Lower leg skin (tissue), 4 donors: ENCODE measurements at regions not wholly inside any gene's neighbourhood (a gene's known extent, or its start where the extent isn't known, plus 50 kb on each side); places are given as distances from the start of the nearest gene placed in this dataset.

ENCODE experiments used
- DNase-seq, 2 donors: peaks; one replicate each; pipeline ENCODE4 v3.0.0-alpha.2; 2019; ENCODE audit warnings: low spot score in 2 of 2
- H3K4me3 ChIP-seq: fragments of 200-600 bp; sonication (generic); 2 replicates; pipeline ENCODE4 v1.5.1; 2017; ENCODE audit warnings: mild to moderate bottlenecking, low read depth; ENCODE audit not compliant: poor library complexity, severe bottlenecking
- CTCF ChIP-seq, 3 donors: fragments of 450-650 bp; IDR thresholded peaks; one replicate each; pipeline ENCODE4 v1.5.1; 2016; ENCODE audit warnings: antibody characterized with exemption in 3 of 3, mild to moderate bottlenecking in 3 of 3, moderate library complexity in 2 of 3
- POLR2A ChIP-seq, 2 donors: fragments of 450-650 bp; IDR thresholded peaks; one replicate each; pipeline ENCODE4 v1.6.1; 2016 to 2017; ENCODE audit warnings: antibody characterized with exemption in 2 of 2, mild to moderate bottlenecking in 1 of 2, moderate library complexity in 1 of 2
- WGBS, 2 donors: methylation state at CpG; one replicate each; pipeline ENCODE4 v1.1.5; 2018; 5-methylcytosine and 5-hydroxymethylcytosine counted together
- intact Hi-C: fragments of 100-400 bp; cut with DNase I; formaldehyde crosslinking; loops from one replicate; pipeline ENCODE4 v1.15.0; 2023; ENCODE audit warnings: low total_unique reads

- no peak overlapping the region for H3K4me3 ChIP-seq
- intact Hi-C loops = no loop called here
- WGBS, 2 donors = 87% methylated on average over 3 of the region's 3 CpGs
- no peak for DNase-seq
- TF ChIP-seq CTCF (IDR thresholded peaks at IDR 0.05) (no peak), POLR2A (IDR thresholded peaks at IDR 0.05) (no peak)
Measured at GRCh38 chr2:60313470-60314172, 239.8 kb downstream of the BCL11A start.

GRCh38 chr2:60312618-60313017 is 240.8 kb downstream of the BCL11A start:
- 93 to 96% methylated on average over 1 of the region's 1 CpG for WGBS, 2 donors
- DNase-seq = no peak
- intact Hi-C loops = no loop called here
- H3K4me3 ChIP-seq = no peak overlapping the region
- TF ChIP-seq CTCF (IDR thresholded peaks at IDR 0.05) = no peak
- no peak for TF ChIP-seq POLR2A (IDR thresholded peaks at IDR 0.05)

- 90 to 92% methylated on average over 1 of the region's 1 CpG for WGBS, 2 donors
- intact Hi-C loops = no loop called here
- H3K4me3 ChIP-seq = no peak overlapping the region
- no peak for DNase-seq
- TF ChIP-seq POLR2A (IDR thresholded peaks at IDR 0.05) (no peak), CTCF (IDR thresholded peaks at IDR 0.05) (no peak)
Measured at GRCh38 chr2:60311524-60311923, 241.9 kb downstream of the BCL11A start.

- H3K4me3 ChIP-seq = no peak overlapping the region
- DNase-seq = no peak
- intact Hi-C loops = no loop called here
- WGBS, 2 donors = 78 to 82% methylated on average over 5 of the region's 5 CpGs
- TF ChIP-seq POLR2A (IDR thresholded peaks at IDR 0.05) (no peak), CTCF (IDR thresholded peaks at IDR 0.05) (no peak)
Measured at GRCh38 chr2:60309941-60310660, 243.4 kb downstream of the BCL11A start.

GRCh38 chr2:60309336-60309735 is 244.1 kb downstream of the BCL11A start:
- no peak overlapping the region for H3K4me3 ChIP-seq
- intact Hi-C loops = no loop called here
- 32 to 39% methylated on average over 4 of the region's 4 CpGs for WGBS, 2 donors
- DNase-seq = no peak
- TF ChIP-seq CTCF (IDR thresholded peaks at IDR 0.05) = no peak
